CD4-positive, alpha-beta T cell (primary cell): ENCODE measurements at regions not wholly inside any gene's neighbourhood (a gene's known extent, or its start where the extent isn't known, plus 50 kb on each side); places are given as distances from the start of the nearest gene placed in this dataset.

ENCODE experiments used
- ATAC-seq: fragments of 200-7000 bp; cut with Tn5 transposase; one replicate; pipeline ENCODE4 v1.10.0; 2022; ENCODE audit warnings: mild to moderate bottlenecking; ENCODE audit not compliant: poor library complexity
- CTCF ChIA-PET: fragments of 350-600 bp; sonication (Branson Sonifier 250); formaldehyde crosslinking; loops from one replicate; lab custom pipeline; 2021; ENCODE audit warnings: antibody characterized with exemption, inconsistent platforms; lab: Charles Lee
- POLR2A ChIA-PET: fragments of 350-600 bp; sonication (Branson Sonifier 250); formaldehyde crosslinking; loops from one replicate; lab custom pipeline; 2021; ENCODE audit warnings: antibody characterized with exemption, inconsistent platforms; lab: Charles Lee
- DNase-seq, 14 experiments: peaks; one replicate each; pipeline ENCODE4 v3.0.0-alpha.2; 2013 to 2020; ENCODE audit warnings: mixed read lengths in 2 of 14
- H3K27ac ChIP-seq, 2 donors: one replicate each; pipeline versions ENCODE4 v1.5.1 to v1.7.0; 2013; ENCODE audit warnings: low read length in 2 of 2, low read depth in 1 of 2, mild to moderate bottlenecking in 1 of 2
- H3K27me3 ChIP-seq, 2 experiments: 1 replicate in 1 of 2; 2 replicates in 1 of 2; pipeline versions ENCODE4 v1.6.1 to v1.7.0; 2013; ENCODE audit warnings: low read length in 2 of 2, control low read depth in 1 of 2, mild to moderate bottlenecking in 1 of 2, moderate library complexity in 1 of 2; ENCODE audit not compliant: insufficient read depth in 2 of 2, control insufficient read depth in 1 of 2
- H3K36me3 ChIP-seq: one replicate; pipeline ENCODE4 v1.6.1; 2013; ENCODE audit warnings: low read length, control low read depth; ENCODE audit not compliant: insufficient read depth
- H3K4me1 ChIP-seq: one replicate; pipeline ENCODE4 v1.6.1; 2013; ENCODE audit warnings: low read length, control low read depth; ENCODE audit not compliant: insufficient read depth
- H3K4me3 ChIP-seq: one replicate; pipeline ENCODE4 v1.5.1; 2013; ENCODE audit warnings: mild to moderate bottlenecking, low read length, moderate library complexity
- H3K9me3 ChIP-seq, 2 experiments: 1 replicate in 1 of 2; 2 replicates in 1 of 2; pipeline versions ENCODE4 v1.6.1 to v1.7.0; 2013; ENCODE audit warnings: low read length in 2 of 2, mild to moderate bottlenecking in 2 of 2, control low read depth in 1 of 2, moderate library complexity in 1 of 2; ENCODE audit not compliant: control insufficient read depth in 1 of 2, insufficient read depth in 1 of 2
- H3K27ac Mint-ChIP-seq: one replicate; pipeline ENCODE4 v1.8.0; 2020; ENCODE audit warnings: mixed read lengths
- H3K27me3 Mint-ChIP-seq: one replicate; pipeline ENCODE4 v1.8.0; 2021; ENCODE audit warnings: mixed read lengths
- H3K36me3 Mint-ChIP-seq: one replicate; pipeline ENCODE4 v1.8.0; 2021; ENCODE audit warnings: low read depth, mixed read lengths
- H3K4me1 Mint-ChIP-seq: one replicate; pipeline ENCODE4 v1.8.0; 2021; ENCODE audit warnings: low read depth, mixed read lengths
- H3K4me3 Mint-ChIP-seq: one replicate; pipeline ENCODE4 v1.8.0; 2020; ENCODE audit warnings: mild to moderate bottlenecking, mixed read lengths
- H3K9me3 Mint-ChIP-seq: one replicate; pipeline ENCODE4 v1.8.0; 2020; ENCODE audit warnings: mixed read lengths
- CTCF ChIP-seq: fragments of 200-600 bp; IDR thresholded peaks from one replicate; pipeline ENCODE4 v1.8.0; 2022; ENCODE audit warnings: antibody characterized with exemption, mild to moderate bottlenecking
- intact Hi-C, 2 experiments: fragments of 100-400 bp; cut with DNase I in 1 of 2; cut with micrococcal nuclease in 1 of 2; formaldehyde crosslinking; loops; one replicate each; pipeline versions ENCODE4 v1.15.1 to v1.9.0; 2023 to 2025; cut with DNase I, micrococcal nuclease

- no peaks in the 10 kb centered on the region for H3K4me1 Mint-ChIP-seq
- ATAC-seq = no peak
- intact Hi-C loops = no loop called here
Measured at GRCh38 chr16:75928295-75928694, 202.0 kb upstream of the CPHXL start.

GRCh38 chr16:75929046-75929445 lies 202.8 kb upstream of the CPHXL start:
- H3K27me3 Mint-ChIP-seq = peaks cover 11% of the 10 kb centered on the region
- H3K9me3 ChIP-seq = no peaks in the 10 kb centered on the region
- ATAC-seq (no peak), DNase-seq (no peak)
- CTCF ChIA-PET = no interaction called here
- H3K36me3 ChIP-seq = no peaks in the 10 kb centered on the region
- no peaks in the 10 kb centered on the region for H3K36me3 Mint-ChIP-seq
- H3K4me1 Mint-ChIP-seq = no peaks in the 10 kb centered on the region
- H3K27ac Mint-ChIP-seq = no peak overlapping the region
- no peaks in the 10 kb centered on the region for H3K4me1 ChIP-seq
- no peak for TF ChIP-seq CTCF
- H3K27ac ChIP-seq = no peak overlapping the region
- POLR2A ChIA-PET = no interaction called here
- no peak overlapping the region for H3K4me3 ChIP-seq
- peaks cover 10% of the 10 kb centered on the region for H3K9me3 Mint-ChIP-seq
- no peak overlapping the region for H3K4me3 Mint-ChIP-seq
- no peaks in the 10 kb centered on the region for H3K27me3 ChIP-seq
- intact Hi-C loops = no loop called here

More at GRCh38 chr16:75928295-75928694, 202.0 kb upstream of the CPHXL start:
- no peaks in the 10 kb centered on the region for H3K4me1 ChIP-seq
- H3K27ac Mint-ChIP-seq = no peak overlapping the region
- no peaks in the 10 kb centered on the region for H3K27me3 ChIP-seq
- no peak for DNase-seq
- H3K9me3 Mint-ChIP-seq = peaks cover 10% of the 10 kb centered on the region
- POLR2A ChIA-PET = no interaction called here
- H3K27me3 Mint-ChIP-seq = peaks cover 11% of the 10 kb centered on the region
- no peak overlapping the region for H3K4me3 Mint-ChIP-seq
- CTCF ChIA-PET = no interaction called here
- no peak overlapping the region for H3K27ac ChIP-seq
- H3K36me3 Mint-ChIP-seq = no peaks in the 10 kb centered on the region
- no peak for TF ChIP-seq CTCF
- no peak overlapping the region for H3K4me3 ChIP-seq
- H3K9me3 ChIP-seq = no peaks in the 10 kb centered on the region
- H3K36me3 ChIP-seq = no peaks in the 10 kb centered on the region

- no peaks in the 10 kb centered on the region for H3K27me3 ChIP-seq
- no peak for ATAC-seq
- peaks cover 8% of the 10 kb centered on the region for H3K9me3 Mint-ChIP-seq
Measured at GRCh38 chr16:75931043-75931442, 204.8 kb upstream of the CPHXL start.

More at GRCh38 chr16:75931043-75931442, 204.8 kb upstream of the CPHXL start:
- peaks cover 6% of the 10 kb centered on the region for H3K27me3 Mint-ChIP-seq
- no peak for TF ChIP-seq CTCF
- no peak overlapping the region for H3K4me3 Mint-ChIP-seq
- H3K36me3 ChIP-seq = no peaks in the 10 kb centered on the region
- intact Hi-C loops = no loop called here
- no peak overlapping the region for H3K27ac ChIP-seq
- POLR2A ChIA-PET = no interaction called here
- no peaks in the 10 kb centered on the region for H3K4me1 Mint-ChIP-seq
- H3K36me3 Mint-ChIP-seq = no peaks in the 10 kb centered on the region
- H3K9me3 ChIP-seq = no peaks in the 10 kb centered on the region
- CTCF ChIA-PET = no interaction called here
- DNase-seq = no peak
- H3K4me3 ChIP-seq = no peak overlapping the region
- no peak overlapping the region for H3K27ac Mint-ChIP-seq
- no peaks in the 10 kb centered on the region for H3K4me1 ChIP-seq
